HEK293 (cell line): ENCODE measurements at regions not wholly inside any gene's neighbourhood (a gene's known extent, or its start where the extent isn't known, plus 50 kb on each side); places are given as distances from the start of the nearest gene placed in this dataset.

Experiments
- CTCF ChIA-PET: fragments of 350-600 bp; formaldehyde crosslinking; extraction: SDS; loops from one replicate; lab custom pipeline; 2021; ENCODE audit warnings: antibody characterized with exemption; lab: Yijun Ruan, JAX
- POLR2A ChIA-PET: fragments of 300-600 bp; formaldehyde crosslinking; extraction: SDS; loops from one replicate; lab custom pipeline; 2020; ENCODE audit warnings: antibody characterized with exemption, inconsistent platforms; lab: Yijun Ruan, JAX
- H3K27ac ChIP-seq: fragments of 200-500 bp; sonication (Bioruptor generic); 2 replicates; pipeline ENCODE4 v1.5.1; 2014; ENCODE audit warnings: low read depth, low read length, control low read depth, inconsistent platforms; ENCODE audit errors: extremely low read depth
- H3K36me3 ChIP-seq, 2 experiments: fragments of 200-500 bp in 1 of 2; sonication (Bioruptor generic) in 1 of 2; 1 replicate in 1 of 2; 2 replicates in 1 of 2; pipeline ENCODE4 v1.5.1; 2014 to 2017; ENCODE audit warnings: inconsistent platforms in 2 of 2, low read length in 2 of 2; ENCODE audit not compliant: control insufficient read depth in 2 of 2, insufficient read depth in 1 of 2
- H3K4me1 ChIP-seq: fragments of 200-500 bp; sonication (Bioruptor generic); 2 replicates; pipeline ENCODE4 v1.5.1; 2014; ENCODE audit warnings: mild to moderate bottlenecking, low read length, inconsistent platforms; ENCODE audit not compliant: control insufficient read depth, insufficient read depth
- H3K4me3 ChIP-seq: 2 replicates; pipeline ENCODE4 v1.5.1; 2011; ENCODE audit warnings: low read depth, mild to moderate bottlenecking, control low read depth, low read length, moderate library complexity
- H3K9me3 ChIP-seq: fragments of 200-500 bp; sonication (Bioruptor generic); 2 replicates; pipeline ENCODE4 v1.5.1; 2014; ENCODE audit warnings: low read depth, low read length, inconsistent platforms; ENCODE audit not compliant: control insufficient read depth, insufficient read depth
- BCL6B ChIP-seq: fragments of 450-650 bp; formaldehyde crosslinking; IDR thresholded peaks from 2 replicates; pipeline ENCODE4 v1.5.1; 2017; ENCODE audit warnings: missing biosample characterization, missing genetic modification characterization
- ELK4 ChIP-seq: IDR thresholded peaks from 2 replicates; pipeline ENCODE4 v1.6.1; 2011; ENCODE audit warnings: mild to moderate bottlenecking, low read depth, low read length, borderline replicate concordance
- HOXC10 ChIP-seq: sonication (generic); formaldehyde crosslinking; IDR thresholded peaks from 2 replicates; pipeline ENCODE4 v1.8.1; 2023; ENCODE audit warnings: mild to moderate bottlenecking, missing genetic modification reagents
- HOXD13 ChIP-seq: sonication (generic); formaldehyde crosslinking; IDR thresholded peaks from 2 replicates; pipeline ENCODE4 v1.8.0; 2022; ENCODE audit warnings: missing genetic modification reagents, borderline replicate concordance
- KLF1 ChIP-seq: fragments of 450-650 bp; formaldehyde crosslinking; IDR thresholded peaks from 2 replicates; pipeline ENCODE4 v1.5.1; 2016; ENCODE audit warnings: missing biosample characterization, missing genetic modification characterization
- KLF7 ChIP-seq: fragments of 450-650 bp; formaldehyde crosslinking; IDR thresholded peaks from 2 replicates; pipeline ENCODE4 v1.5.1; 2016; ENCODE audit warnings: missing biosample characterization, missing genetic modification characterization, borderline replicate concordance
- MZF1 ChIP-seq: fragments of 450-650 bp; formaldehyde crosslinking; IDR thresholded peaks from 2 replicates; pipeline ENCODE4 v1.5.1; 2017; ENCODE audit warnings: missing biosample characterization, missing genetic modification characterization, borderline replicate concordance
- WT1 ChIP-seq: fragments of 450-650 bp; formaldehyde crosslinking; IDR thresholded peaks from 2 replicates; pipeline ENCODE4 v1.5.1; 2016; ENCODE audit warnings: missing biosample characterization, missing genetic modification characterization
- YY2 ChIP-seq: fragments of 450-650 bp; formaldehyde crosslinking; IDR thresholded peaks from 2 replicates; pipeline ENCODE4 v1.5.1; 2016; ENCODE audit warnings: missing biosample characterization, missing genetic modification characterization
- ZBTB10 ChIP-seq: fragments of 450-650 bp; formaldehyde crosslinking; IDR thresholded peaks from 2 replicates; pipeline ENCODE4 v1.5.1; 2016; ENCODE audit warnings: missing biosample characterization, missing genetic modification characterization
- ZBTB21 ChIP-seq: fragments of 450-650 bp; formaldehyde crosslinking; IDR thresholded peaks from 2 replicates; pipeline ENCODE4 v1.5.1; 2017; ENCODE audit warnings: missing biosample characterization, missing genetic modification characterization
- ZBTB7A ChIP-seq: fragments of 450-650 bp; formaldehyde crosslinking; IDR thresholded peaks from 2 replicates; pipeline ENCODE4 v1.5.1; 2016; ENCODE audit warnings: low read depth, missing biosample characterization, missing genetic modification characterization
- ZFP3 ChIP-seq: fragments of 450-650 bp; formaldehyde crosslinking; IDR thresholded peaks from 2 replicates; pipeline ENCODE4 v1.5.1; 2016; ENCODE audit warnings: low read depth, missing biosample characterization, missing genetic modification characterization
- ZNF174 ChIP-seq: fragments of 450-650 bp; formaldehyde crosslinking; IDR thresholded peaks from 2 replicates; pipeline ENCODE4 v1.5.0; 2017; ENCODE audit warnings: missing biosample characterization, mild to moderate bottlenecking, missing genetic modification characterization
- ZNF18 ChIP-seq: fragments of 450-650 bp; formaldehyde crosslinking; IDR thresholded peaks from 2 replicates; pipeline ENCODE4 v1.5.1; 2016; ENCODE audit warnings: missing biosample characterization, missing genetic modification characterization
- ZNF184 ChIP-seq: fragments of 450-650 bp; IDR thresholded peaks from 2 replicates; pipeline ENCODE4 v1.5.1; 2018; ENCODE audit warnings: missing biosample characterization, mild to moderate bottlenecking, missing genetic modification characterization
- ZNF2 ChIP-seq: fragments of 450-650 bp; formaldehyde crosslinking; IDR thresholded peaks from 2 replicates; pipeline ENCODE4 v1.5.1; 2016; ENCODE audit warnings: missing biosample characterization, missing genetic modification characterization
- ZNF211 ChIP-seq: fragments of 450-650 bp; formaldehyde crosslinking; IDR thresholded peaks from 2 replicates; pipeline ENCODE4 v1.5.1; 2016; ENCODE audit warnings: low read depth, missing biosample characterization, missing genetic modification characterization
- ZNF26 ChIP-seq: fragments of 450-650 bp; formaldehyde crosslinking; IDR thresholded peaks from 2 replicates; pipeline ENCODE4 v1.5.1; 2016; ENCODE audit warnings: missing biosample characterization, missing genetic modification characterization
- ZNF560 ChIP-seq: fragments of 450-650 bp; formaldehyde crosslinking; IDR thresholded peaks from 2 replicates; pipeline ENCODE4 v1.5.1; 2017; ENCODE audit warnings: missing biosample characterization, missing genetic modification characterization, borderline replicate concordance
- ZNF621 ChIP-seq: fragments of 450-650 bp; formaldehyde crosslinking; IDR thresholded peaks from 2 replicates; pipeline ENCODE4 v1.5.1; 2017; ENCODE audit warnings: missing biosample characterization, missing genetic modification characterization
- ZNF624 ChIP-seq: fragments of 450-650 bp; formaldehyde crosslinking; IDR thresholded peaks from 2 replicates; pipeline ENCODE4 v1.5.1; 2017; ENCODE audit warnings: missing biosample characterization, missing genetic modification characterization
- ZNF658 ChIP-seq: fragments of 450-650 bp; formaldehyde crosslinking; IDR thresholded peaks from 2 replicates; pipeline ENCODE4; 2016; ENCODE audit warnings: missing biosample characterization, missing genetic modification characterization
- ZNF670 ChIP-seq: fragments of 450-650 bp; formaldehyde crosslinking; IDR thresholded peaks from 2 replicates; pipeline ENCODE4 v1.5.1; 2016; ENCODE audit warnings: missing biosample characterization, missing genetic modification characterization, low read depth
- ZNF843 ChIP-seq: fragments of 450-650 bp; formaldehyde crosslinking; IDR thresholded peaks from 2 replicates; pipeline ENCODE4 v1.5.1; 2016; ENCODE audit warnings: missing biosample characterization, missing genetic modification characterization
- ZSCAN16 ChIP-seq: fragments of 450-650 bp; formaldehyde crosslinking; IDR thresholded peaks from 2 replicates; pipeline ENCODE4 v1.5.1; 2016; ENCODE audit warnings: missing biosample characterization, missing genetic modification characterization

- POLR2A ChIA-PET: no interaction called here
Measured at GRCh38 chr4:125765941-125766340, 451.2 kb downstream of the FAT4 start.

GRCh38 chr4:125770814-125771398 lies 456.2 kb downstream of the FAT4 start:
- no peaks in the 10 kb centered on the region for H3K36me3 ChIP-seq
- ChIA-PET CTCF (no interaction called here), POLR2A (no interaction called here)
- H3K27ac ChIP-seq: no peak overlapping the region
- H3K4me3 ChIP-seq: no peak overlapping the region
- H3K9me3 ChIP-seq: no peaks in the 10 kb centered on the region
- H3K4me1 ChIP-seq: no peaks in the 10 kb centered on the region
- TF ChIP-seq BCL6B (tag by site-specific recombination): no peak
- no peak for TF ChIP-seq ZNF184 (tag by site-specific recombination)
- TF ChIP-seq ZNF2: no peak
- TF ChIP-seq HOXC10 (CRISPR knock-in tag): no peak
- TF ChIP-seq ELK4: no peak
- TF ChIP-seq KLF1 (tag by site-specific recombination): no peak
- no peak for TF ChIP-seq MZF1
- TF ChIP-seq ZNF843 (tag by site-specific recombination): no peak

More at GRCh38 chr4:125765941-125766340, 451.2 kb downstream of the FAT4 start:
- no peak overlapping the region for H3K27ac ChIP-seq
- H3K4me3 ChIP-seq: no peak overlapping the region
- no peak for TF ChIP-seq KLF7 (tag by site-specific recombination)
- no peak for TF ChIP-seq ZBTB7A (tag by site-specific recombination)
- TF ChIP-seq ZNF18 (tag by site-specific recombination): no peak
- no peak for TF ChIP-seq BCL6B (tag by site-specific recombination)
- TF ChIP-seq ZNF174 (tag by site-specific recombination): no peak
- TF ChIP-seq ZNF26 (tag by site-specific recombination): no peak
- TF ChIP-seq ZNF211 (tag by site-specific recombination): no peak
- no peak for TF ChIP-seq ZFP3 (tag by site-specific recombination)
- TF ChIP-seq ZNF621 (tag by site-specific recombination): no peak
- TF ChIP-seq YY2 (tag by site-specific recombination): no peak
- TF ChIP-seq ZNF624 (tag by site-specific recombination): no peak
- no peak for TF ChIP-seq WT1 (tag by site-specific recombination)
- no peak for TF ChIP-seq ZNF658 (tag by site-specific recombination)
- no peak for TF ChIP-seq ZNF670 (tag by site-specific recombination)
- TF ChIP-seq HOXD13: no peak
- no peak for TF ChIP-seq ZSCAN16 (tag by site-specific recombination)
- no peak for TF ChIP-seq ZBTB10 (tag by site-specific recombination)
- TF ChIP-seq ZBTB21: no peak
- no peak for TF ChIP-seq ZNF560 (tag by site-specific recombination)
- CTCF ChIA-PET: no interaction called here
- H3K36me3 ChIP-seq: no peaks in the 10 kb centered on the region
- no peaks in the 10 kb centered on the region for H3K4me1 ChIP-seq
- no peaks in the 10 kb centered on the region for H3K9me3 ChIP-seq
